A549 (cell line): ENCODE measurements at regions not wholly inside any gene's neighbourhood (a gene's known extent, or its start where the extent isn't known, plus 50 kb on each side); places are given as distances from the start of the nearest gene placed in this dataset.

ENCODE experiments used
- ATAC-seq, 2 experiments: fragments of 200-7000 bp in 1 of 2; fragments of >200 bp in 1 of 2; cut with Nextera tagmentation in 1 of 2; cut with Tn5 transposase in 1 of 2; 3 replicates each; pipeline versions ENCODE4 v1.8.0 to v1.9.1; 2018 to 2020; ENCODE audit warnings: mild to moderate bottlenecking in 1 of 2, moderate library complexity in 1 of 2
- CTCF ChIA-PET: fragments of 300-600 bp; sonication (Branson Sonifier 250); formaldehyde crosslinking; extraction: SDS; loops from one replicate; lab custom pipeline; 2021; ENCODE audit warnings: antibody characterized with exemption, inconsistent platforms; lab: Yijun Ruan, JAX
- POLR2A ChIA-PET: fragments of 350-600 bp; formaldehyde crosslinking; extraction: SDS; loops from one replicate; lab custom pipeline; 2021; ENCODE audit warnings: antibody characterized with exemption, inconsistent platforms; lab: Yijun Ruan, JAX
- DNase-seq, 2 experiments: peaks; one replicate each; pipeline versions ENCODE4 v3.0.0 to v3.0.0-alpha.2; 2011 to 2016; ENCODE audit warnings: low read depth in 1 of 2, low spot score in 1 of 2
- FAIRE-seq: peaks from 2 replicates; lab custom pipeline; 2011; peaks lifted over from hg19 to GRCh38; lab: Jason Lieb, UNC
- H3K27ac ChIP-seq, 2 experiments: fragments of >200 bp; sonication (Bioruptor Twin); formaldehyde crosslinking; 3 replicates each; pipeline ENCODE4 v1.5.1; 2016 to 2017
- H3K4me1 ChIP-seq: fragments of >200 bp; sonication (Bioruptor Twin); formaldehyde crosslinking; 3 replicates; pipeline ENCODE4 v1.6.1; 2016
- H3K4me2 ChIP-seq: fragments of >200 bp; sonication (Bioruptor Twin); formaldehyde crosslinking; 3 replicates; pipeline ENCODE4 v1.6.1; 2016
- H3K4me3 ChIP-seq: fragments of >200 bp; sonication (Bioruptor Twin); formaldehyde crosslinking; 3 replicates; pipeline ENCODE4 v1.5.1; 2016
- H3K9me3 ChIP-seq: fragments of >200 bp; sonication (Bioruptor Twin); formaldehyde crosslinking; 3 replicates; pipeline ENCODE4 v1.6.1; 2016
- CHD4 ChIP-seq: fragments of 200-600 bp; sonication (generic); IDR thresholded peaks from 2 replicates; pipeline ENCODE4 v1.6.1; 2016; ENCODE audit warnings: antibody characterized with exemption, mild to moderate bottlenecking, borderline replicate concordance
- EHF ChIP-seq: fragments of 250-450 bp; sonication (Bioruptor Pico); IDR thresholded peaks from 2 replicates; pipeline ENCODE4 v1.5.0; 2020; ENCODE audit warnings: mild to moderate bottlenecking
- EHMT2 ChIP-seq: fragments of 200-600 bp; sonication (generic); IDR thresholded peaks from 2 replicates; pipeline ENCODE4 v1.6.1; 2016; ENCODE audit warnings: antibody characterized with exemption, low read depth, mild to moderate bottlenecking, moderate library complexity
- FOXS1 ChIP-seq: fragments of 250-450 bp; sonication (Bioruptor Pico); IDR thresholded peaks from 2 replicates; pipeline ENCODE4 v1.5.0; 2020; ENCODE audit warnings: mild to moderate bottlenecking, moderate library complexity
- HEYL ChIP-seq: fragments of 250-450 bp; sonication (Bioruptor Pico); IDR thresholded peaks from 2 replicates; pipeline ENCODE4 v1.8.0; 2021; ENCODE audit warnings: mild to moderate bottlenecking, moderate library complexity
- HOXA7 ChIP-seq: fragments of 250-450 bp; sonication (Bioruptor Pico); IDR thresholded peaks from 2 replicates; pipeline ENCODE4 v1.5.0; 2020; ENCODE audit warnings: mild to moderate bottlenecking, moderate library complexity
- HOXB5 ChIP-seq: fragments of 250-450 bp; sonication (Bioruptor Pico); IDR thresholded peaks from 2 replicates; pipeline ENCODE4 v1.5.0; 2020; ENCODE audit warnings: mild to moderate bottlenecking, moderate library complexity
- KDM5A ChIP-seq: fragments of 200-600 bp; sonication (generic); IDR thresholded peaks from 2 replicates; pipeline ENCODE4 v1.6.1; 2016; ENCODE audit warnings: antibody characterized with exemption, mild to moderate bottlenecking
- NR3C1 ChIP-seq: fragments of >200 bp; sonication (Bioruptor Twin); formaldehyde crosslinking; IDR thresholded peaks from 3 replicates; pipeline ENCODE4 v1.6.1; 2017
- RAD21 ChIP-seq, 2 experiments: fragments of >200 bp in 1 of 2; sonication (Bioruptor Twin) in 1 of 2; formaldehyde crosslinking in 1 of 2; IDR thresholded peaks in 1 of 2; conservative IDR thresholded peaks in 1 of 2; 2 replicates in 1 of 2; 3 replicates in 1 of 2; pipeline ENCODE4 v1.6.1; 2012 to 2018; ENCODE audit warnings: inconsistent platforms in 1 of 2
- RARB ChIP-seq: fragments of 250-450 bp; sonication (Bioruptor Pico); IDR thresholded peaks from 2 replicates; pipeline ENCODE4 v1.8.0; 2021; ENCODE audit warnings: mild to moderate bottlenecking, moderate library complexity
- TP53 ChIP-seq: fragments of 250-450 bp; sonication (Bioruptor Pico); IDR thresholded peaks from 2 replicates; pipeline ENCODE4 v1.5.0; 2021; ENCODE audit warnings: mild to moderate bottlenecking, moderate library complexity
- ZFP36 ChIP-seq: fragments of 450-650 bp; IDR thresholded peaks from 2 replicates; pipeline ENCODE4 v1.6.1; 2014; ENCODE audit warnings: borderline replicate concordance; ENCODE audit not compliant: partially characterized antibody
- ZNF302 ChIP-seq: fragments of 250-450 bp; sonication (Bioruptor Pico); IDR thresholded peaks from 2 replicates; pipeline ENCODE4 v1.9.0; 2021; ENCODE audit warnings: inconsistent platforms, mild to moderate bottlenecking, moderate library complexity
- WGBS: methylation state at CpG from one replicate; pipeline ENCODE4 v1.1.6; 2017; ENCODE audit errors: missing lambda C conversion rate; 5-methylcytosine and 5-hydroxymethylcytosine counted together
- TF ChIP-seq, protein P1 (sequence below): IDR thresholded peaks from 2 replicates; pipeline ENCODE4 v1.6.1; 2012; ENCODE audit warnings: low read depth, borderline replicate concordance
- TF ChIP-seq, protein P2 (sequence below): fragments of >200 bp; sonication (Bioruptor Twin); formaldehyde crosslinking; IDR thresholded peaks from 3 replicates; pipeline ENCODE4 v1.5.1; 2016
- TF ChIP-seq, protein P3 (sequence below): fragments of >200 bp; sonication (Bioruptor Twin); formaldehyde crosslinking; IDR thresholded peaks from 3 replicates; pipeline ENCODE4 v1.6.1; 2016
- TF ChIP-seq, protein P4 (sequence below): fragments of 200-600 bp; sonication (generic); IDR thresholded peaks from 2 replicates; pipeline ENCODE4 v1.6.1; 2016; ENCODE audit warnings: antibody characterized with exemption, mild to moderate bottlenecking, moderate library complexity
- TF ChIP-seq, protein P5 (sequence below): IDR thresholded peaks from 2 replicates; pipeline ENCODE4 v1.6.1; 2012

DNA sequence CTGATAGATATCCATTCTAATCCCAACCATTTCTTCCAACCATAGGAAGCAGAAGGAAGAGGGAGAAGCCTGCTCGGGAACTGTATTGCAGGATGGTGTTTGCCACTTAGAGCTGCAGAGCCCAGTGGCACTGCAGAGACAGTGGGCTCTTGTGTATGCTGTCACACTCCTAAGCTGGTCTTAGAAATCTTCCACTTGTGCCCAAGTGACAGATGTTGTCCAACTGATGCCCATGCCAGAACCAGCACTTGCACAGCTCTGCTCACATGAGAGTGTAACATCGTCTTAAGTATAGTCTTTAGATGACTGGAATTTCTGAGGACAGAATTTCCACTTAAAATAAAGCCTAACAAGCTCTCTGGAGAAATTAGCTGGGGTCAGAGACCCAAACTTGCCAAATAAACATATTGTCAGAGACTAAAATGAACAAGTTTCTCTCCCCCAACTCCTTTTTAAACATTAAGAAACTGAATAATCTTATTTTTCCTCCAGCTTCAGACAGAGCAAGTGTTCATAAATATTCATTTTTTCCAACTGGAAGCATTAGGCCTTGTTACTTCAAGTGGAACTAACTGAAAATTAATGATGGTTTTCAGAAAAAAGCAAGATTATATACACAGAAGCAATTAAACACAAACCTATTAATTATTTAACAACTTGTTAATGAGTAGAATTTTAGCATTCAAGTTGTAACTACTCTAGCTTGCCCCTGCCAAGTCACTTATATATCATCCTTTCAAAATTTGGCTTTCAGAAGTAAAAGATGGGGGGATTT, 577.3 kb downstream of the AJAP1 start:
- DNase-seq: no peak
- POLR2A ChIA-PET: no interaction called here
- ATAC-seq: no peak
- TF ChIP-seq EHF (CRISPR knock-in tag) (no peak), HOXA7 (no peak), CHD4 (no peak), NR3C1 (no peak), HEYL (CRISPR knock-in tag) (no peak), ZFP36 (no peak), TP53 (CRISPR knock-in tag) (no peak), FOXS1 (CRISPR knock-in tag) (no peak), RAD21 (conservative IDR thresholded peaks at IDR 0.05 in 1 of 2, IDR thresholded peaks at IDR 0.05 in 1 of 2) (no peak), HOXB5 (CRISPR knock-in tag) (no peak), EHMT2 (no peak), RARB (CRISPR knock-in tag) (no peak), ZNF302 (CRISPR knock-in tag) (no peak), KDM5A (no peak)
- TF ChIP-seq, protein P1, sequence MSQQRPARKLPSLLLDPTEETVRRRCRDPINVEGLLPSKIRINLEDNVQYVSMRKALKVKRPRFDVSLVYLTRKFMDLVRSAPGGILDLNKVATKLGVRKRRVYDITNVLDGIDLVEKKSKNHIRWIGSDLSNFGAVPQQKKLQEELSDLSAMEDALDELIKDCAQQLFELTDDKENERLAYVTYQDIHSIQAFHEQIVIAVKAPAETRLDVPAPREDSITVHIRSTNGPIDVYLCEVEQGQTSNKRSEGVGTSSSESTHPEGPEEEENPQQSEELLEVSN: no peak
- TF ChIP-seq, protein P2, sequence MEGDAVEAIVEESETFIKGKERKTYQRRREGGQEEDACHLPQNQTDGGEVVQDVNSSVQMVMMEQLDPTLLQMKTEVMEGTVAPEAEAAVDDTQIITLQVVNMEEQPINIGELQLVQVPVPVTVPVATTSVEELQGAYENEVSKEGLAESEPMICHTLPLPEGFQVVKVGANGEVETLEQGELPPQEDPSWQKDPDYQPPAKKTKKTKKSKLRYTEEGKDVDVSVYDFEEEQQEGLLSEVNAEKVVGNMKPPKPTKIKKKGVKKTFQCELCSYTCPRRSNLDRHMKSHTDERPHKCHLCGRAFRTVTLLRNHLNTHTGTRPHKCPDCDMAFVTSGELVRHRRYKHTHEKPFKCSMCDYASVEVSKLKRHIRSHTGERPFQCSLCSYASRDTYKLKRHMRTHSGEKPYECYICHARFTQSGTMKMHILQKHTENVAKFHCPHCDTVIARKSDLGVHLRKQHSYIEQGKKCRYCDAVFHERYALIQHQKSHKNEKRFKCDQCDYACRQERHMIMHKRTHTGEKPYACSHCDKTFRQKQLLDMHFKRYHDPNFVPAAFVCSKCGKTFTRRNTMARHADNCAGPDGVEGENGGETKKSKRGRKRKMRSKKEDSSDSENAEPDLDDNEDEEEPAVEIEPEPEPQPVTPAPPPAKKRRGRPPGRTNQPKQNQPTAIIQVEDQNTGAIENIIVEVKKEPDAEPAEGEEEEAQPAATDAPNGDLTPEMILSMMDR: no peak
- TF ChIP-seq, protein P3, sequence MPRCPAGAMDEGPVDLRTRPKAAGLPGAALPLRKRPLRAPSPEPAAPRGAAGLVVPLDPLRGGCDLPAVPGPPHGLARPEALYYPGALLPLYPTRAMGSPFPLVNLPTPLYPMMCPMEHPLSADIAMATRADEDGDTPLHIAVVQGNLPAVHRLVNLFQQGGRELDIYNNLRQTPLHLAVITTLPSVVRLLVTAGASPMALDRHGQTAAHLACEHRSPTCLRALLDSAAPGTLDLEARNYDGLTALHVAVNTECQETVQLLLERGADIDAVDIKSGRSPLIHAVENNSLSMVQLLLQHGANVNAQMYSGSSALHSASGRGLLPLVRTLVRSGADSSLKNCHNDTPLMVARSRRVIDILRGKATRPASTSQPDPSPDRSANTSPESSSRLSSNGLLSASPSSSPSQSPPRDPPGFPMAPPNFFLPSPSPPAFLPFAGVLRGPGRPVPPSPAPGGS: no peak
- TF ChIP-seq, protein P4, sequence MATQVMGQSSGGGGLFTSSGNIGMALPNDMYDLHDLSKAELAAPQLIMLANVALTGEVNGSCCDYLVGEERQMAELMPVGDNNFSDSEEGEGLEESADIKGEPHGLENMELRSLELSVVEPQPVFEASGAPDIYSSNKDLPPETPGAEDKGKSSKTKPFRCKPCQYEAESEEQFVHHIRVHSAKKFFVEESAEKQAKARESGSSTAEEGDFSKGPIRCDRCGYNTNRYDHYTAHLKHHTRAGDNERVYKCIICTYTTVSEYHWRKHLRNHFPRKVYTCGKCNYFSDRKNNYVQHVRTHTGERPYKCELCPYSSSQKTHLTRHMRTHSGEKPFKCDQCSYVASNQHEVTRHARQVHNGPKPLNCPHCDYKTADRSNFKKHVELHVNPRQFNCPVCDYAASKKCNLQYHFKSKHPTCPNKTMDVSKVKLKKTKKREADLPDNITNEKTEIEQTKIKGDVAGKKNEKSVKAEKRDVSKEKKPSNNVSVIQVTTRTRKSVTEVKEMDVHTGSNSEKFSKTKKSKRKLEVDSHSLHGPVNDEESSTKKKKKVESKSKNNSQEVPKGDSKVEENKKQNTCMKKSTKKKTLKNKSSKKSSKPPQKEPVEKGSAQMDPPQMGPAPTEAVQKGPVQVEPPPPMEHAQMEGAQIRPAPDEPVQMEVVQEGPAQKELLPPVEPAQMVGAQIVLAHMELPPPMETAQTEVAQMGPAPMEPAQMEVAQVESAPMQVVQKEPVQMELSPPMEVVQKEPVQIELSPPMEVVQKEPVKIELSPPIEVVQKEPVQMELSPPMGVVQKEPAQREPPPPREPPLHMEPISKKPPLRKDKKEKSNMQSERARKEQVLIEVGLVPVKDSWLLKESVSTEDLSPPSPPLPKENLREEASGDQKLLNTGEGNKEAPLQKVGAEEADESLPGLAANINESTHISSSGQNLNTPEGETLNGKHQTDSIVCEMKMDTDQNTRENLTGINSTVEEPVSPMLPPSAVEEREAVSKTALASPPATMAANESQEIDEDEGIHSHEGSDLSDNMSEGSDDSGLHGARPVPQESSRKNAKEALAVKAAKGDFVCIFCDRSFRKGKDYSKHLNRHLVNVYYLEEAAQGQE: no peak
- TF ChIP-seq, protein P5, sequence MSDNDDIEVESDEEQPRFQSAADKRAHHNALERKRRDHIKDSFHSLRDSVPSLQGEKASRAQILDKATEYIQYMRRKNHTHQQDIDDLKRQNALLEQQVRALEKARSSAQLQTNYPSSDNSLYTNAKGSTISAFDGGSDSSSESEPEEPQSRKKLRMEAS: no peak
- Histone ChIP-seq H3K4me1 (no peaks in the 10 kb centered on the region), H3K4me2 (no peak overlapping the region), H3K27ac (no peak overlapping the region), H3K9me3 (no peaks in the 10 kb centered on the region), H3K4me3 (no peak overlapping the region)
- no peak for FAIRE-seq
- CTCF ChIA-PET: no interaction called here
- 0% methylated on average over 2 of the region's 2 CpGs for WGBS
